Neural cell (in vitro differentiated cells): ENCODE measurements at regions not wholly inside any gene's neighbourhood (a gene's known extent, or its start where the extent isn't known, plus 50 kb on each side); places are given as distances from the start of the nearest gene placed in this dataset.

ENCODE experiments used
- H2AFZ ChIP-seq: fragments of 200-600, 300-800 bp; sonication (generic), shearing (Covaris generic); 2 replicates; pipeline ENCODE4 v1.6.0; 2014; ENCODE audit warnings: low read depth, mild to moderate bottlenecking, antibody characterized with exemption, low read length, moderate library complexity
- H3F3A ChIP-seq: fragments of 200-600 bp; shearing (Covaris generic); 2 replicates; pipeline ENCODE4 v1.6.1; 2016; ENCODE audit warnings: mild to moderate bottlenecking, moderate library complexity, mixed read lengths, antibody characterized with exemption, low read length; ENCODE audit not compliant: insufficient read depth, poor library complexity, severe bottlenecking
- H3K27ac ChIP-seq: fragments of 200-600, 300-800 bp; sonication (generic), shearing (Covaris generic); 2 replicates; pipeline ENCODE4 v1.5.1; 2014; ENCODE audit warnings: mild to moderate bottlenecking, low read length, moderate library complexity
- H3K27me3 ChIP-seq: fragments of 300-800, 200-600 bp; sonication (generic), shearing (Covaris generic); 2 replicates; pipeline ENCODE4 v1.6.0; 2014; ENCODE audit warnings: mild to moderate bottlenecking, low read depth, low read length, moderate library complexity; ENCODE audit not compliant: insufficient read depth
- H3K36me3 ChIP-seq: fragments of 300-800, 200-600 bp; sonication (generic), shearing (Covaris generic); 2 replicates; pipeline ENCODE4 v1.5.1; 2014; ENCODE audit warnings: mild to moderate bottlenecking, antibody characterized with exemption, low read length, moderate library complexity; ENCODE audit not compliant: insufficient read depth
- H3K4me2 ChIP-seq: fragments of 300-800, 200-600 bp; sonication (generic), shearing (Covaris generic); 2 replicates; pipeline ENCODE4 v1.6.0; 2014; ENCODE audit warnings: mild to moderate bottlenecking, low read length
- H3K4me3 ChIP-seq: fragments of 300-800, 200-600 bp; sonication (generic), shearing (Covaris generic); 2 replicates; pipeline ENCODE4 v1.5.1; 2014; ENCODE audit warnings: mild to moderate bottlenecking, low read length, moderate library complexity
- H3K79me2 ChIP-seq: fragments of 200-600 bp; shearing (Covaris generic); replicated peaks from 2 replicates; pipeline ENCODE4 v1.6.0; 2014; ENCODE audit warnings: mild to moderate bottlenecking, low read length, moderate library complexity; ENCODE audit not compliant: insufficient read depth
- H3K9ac ChIP-seq: fragments of 300-800, 200-600 bp; sonication (generic), shearing (Covaris generic); 2 replicates; pipeline ENCODE4 v1.6.1; 2016; ENCODE audit warnings: mild to moderate bottlenecking, low read length, mixed read lengths
- H3K9me2 ChIP-seq: fragments of 200-600 bp; shearing (Covaris generic); 2 replicates; pipeline ENCODE4 v1.6.1; 2016; ENCODE audit warnings: mild to moderate bottlenecking, low read length, mixed read lengths; ENCODE audit not compliant: insufficient read depth
- H3K9me3 ChIP-seq: fragments of 200-600, 300-800 bp; sonication (generic), shearing (Covaris generic); 2 replicates; pipeline ENCODE4 v1.6.1; 2016; ENCODE audit warnings: mild to moderate bottlenecking, mixed run types, low read length, moderate library complexity, mixed read lengths
- H4K20me1 ChIP-seq: fragments of 200-600 bp; shearing (Covaris generic); 2 replicates; pipeline ENCODE4 v1.6.1; 2016; ENCODE audit warnings: mild to moderate bottlenecking, mixed run types; ENCODE audit not compliant: insufficient read depth
- EP300 ChIP-seq: fragments of 450-650 bp; conservative IDR thresholded peaks from 2 replicates; pipeline ENCODE4 v1.6.1; 2014; ENCODE audit warnings: antibody characterized with exemption, mild to moderate bottlenecking, moderate library complexity; ENCODE audit not compliant: poor library complexity, severe bottlenecking
- EZH2 ChIP-seq: fragments of 200-600, 300-800 bp; shearing (Covaris generic), sonication (generic); IDR thresholded peaks from 2 replicates; pipeline ENCODE4 v1.6.1; 2014; ENCODE audit warnings: antibody characterized with exemption, low read length, borderline replicate concordance, mild to moderate bottlenecking; ENCODE audit not compliant: insufficient read depth, poor library complexity, severe bottlenecking
- MXI1 ChIP-seq: fragments of 450-650 bp; conservative IDR thresholded peaks from 2 replicates; pipeline ENCODE4 v1.6.1; 2014; ENCODE audit warnings: antibody characterized with exemption, mild to moderate bottlenecking; ENCODE audit not compliant: poor library complexity, severe bottlenecking
- POLR2AphosphoS5 ChIP-seq: IDR thresholded peaks from 2 replicates; pipeline ENCODE4 v1.6.1; 2012
- RAD21 ChIP-seq: fragments of 450-650 bp; conservative IDR thresholded peaks from 2 replicates; pipeline ENCODE4 v1.6.1; 2014; ENCODE audit warnings: antibody characterized with exemption, mild to moderate bottlenecking, moderate library complexity
- SMC3 ChIP-seq: fragments of 450-650 bp; conservative IDR thresholded peaks from 2 replicates; pipeline ENCODE4 v1.6.1; 2014; ENCODE audit warnings: antibody characterized with exemption, mild to moderate bottlenecking, moderate library complexity; ENCODE audit not compliant: poor library complexity
- TAF1 ChIP-seq: IDR thresholded peaks from 2 replicates; pipeline ENCODE4 v1.6.1; 2012; ENCODE audit warnings: low read depth
- TF ChIP-seq, protein P1 (sequence below): fragments of 450-650 bp; IDR thresholded peaks from 2 replicates; pipeline ENCODE4 v1.5.1; 2014; ENCODE audit warnings: antibody characterized with exemption, mild to moderate bottlenecking, moderate library complexity; ENCODE audit not compliant: poor library complexity, severe bottlenecking
- TF ChIP-seq, protein P2 (sequence below): IDR thresholded peaks from 2 replicates; pipeline ENCODE4 v1.6.1; 2012; ENCODE audit warnings: borderline replicate concordance

GRCh38 chr1:57883642-57883995, 459.8 kb upstream of the DAB1 start:
- H3K9ac ChIP-seq = no peak overlapping the region
- H3K4me2 ChIP-seq = no peak overlapping the region
- H3K27me3 ChIP-seq = no peaks in the 10 kb centered on the region
- no peak overlapping the region for H3K4me3 ChIP-seq
- no peaks in the 10 kb centered on the region for H3F3A ChIP-seq
- H4K20me1 ChIP-seq = no peaks in the 10 kb centered on the region
- no peaks in the 10 kb centered on the region for H3K36me3 ChIP-seq
- no peaks in the 10 kb centered on the region for H3K9me3 ChIP-seq
- H2AFZ ChIP-seq = no peak overlapping the region
- TF ChIP-seq SMC3 = no peak
- no peak for TF ChIP-seq RAD21
- no peak for TF ChIP-seq TAF1
- no peak for TF ChIP-seq EP300
- TF ChIP-seq, protein P1, sequence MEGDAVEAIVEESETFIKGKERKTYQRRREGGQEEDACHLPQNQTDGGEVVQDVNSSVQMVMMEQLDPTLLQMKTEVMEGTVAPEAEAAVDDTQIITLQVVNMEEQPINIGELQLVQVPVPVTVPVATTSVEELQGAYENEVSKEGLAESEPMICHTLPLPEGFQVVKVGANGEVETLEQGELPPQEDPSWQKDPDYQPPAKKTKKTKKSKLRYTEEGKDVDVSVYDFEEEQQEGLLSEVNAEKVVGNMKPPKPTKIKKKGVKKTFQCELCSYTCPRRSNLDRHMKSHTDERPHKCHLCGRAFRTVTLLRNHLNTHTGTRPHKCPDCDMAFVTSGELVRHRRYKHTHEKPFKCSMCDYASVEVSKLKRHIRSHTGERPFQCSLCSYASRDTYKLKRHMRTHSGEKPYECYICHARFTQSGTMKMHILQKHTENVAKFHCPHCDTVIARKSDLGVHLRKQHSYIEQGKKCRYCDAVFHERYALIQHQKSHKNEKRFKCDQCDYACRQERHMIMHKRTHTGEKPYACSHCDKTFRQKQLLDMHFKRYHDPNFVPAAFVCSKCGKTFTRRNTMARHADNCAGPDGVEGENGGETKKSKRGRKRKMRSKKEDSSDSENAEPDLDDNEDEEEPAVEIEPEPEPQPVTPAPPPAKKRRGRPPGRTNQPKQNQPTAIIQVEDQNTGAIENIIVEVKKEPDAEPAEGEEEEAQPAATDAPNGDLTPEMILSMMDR = no peak
- H3K9me2 ChIP-seq = no peaks in the 10 kb centered on the region
- H3K79me2 ChIP-seq = no peaks in the 10 kb centered on the region
- H3K27ac ChIP-seq = no peak overlapping the region

DNA sequence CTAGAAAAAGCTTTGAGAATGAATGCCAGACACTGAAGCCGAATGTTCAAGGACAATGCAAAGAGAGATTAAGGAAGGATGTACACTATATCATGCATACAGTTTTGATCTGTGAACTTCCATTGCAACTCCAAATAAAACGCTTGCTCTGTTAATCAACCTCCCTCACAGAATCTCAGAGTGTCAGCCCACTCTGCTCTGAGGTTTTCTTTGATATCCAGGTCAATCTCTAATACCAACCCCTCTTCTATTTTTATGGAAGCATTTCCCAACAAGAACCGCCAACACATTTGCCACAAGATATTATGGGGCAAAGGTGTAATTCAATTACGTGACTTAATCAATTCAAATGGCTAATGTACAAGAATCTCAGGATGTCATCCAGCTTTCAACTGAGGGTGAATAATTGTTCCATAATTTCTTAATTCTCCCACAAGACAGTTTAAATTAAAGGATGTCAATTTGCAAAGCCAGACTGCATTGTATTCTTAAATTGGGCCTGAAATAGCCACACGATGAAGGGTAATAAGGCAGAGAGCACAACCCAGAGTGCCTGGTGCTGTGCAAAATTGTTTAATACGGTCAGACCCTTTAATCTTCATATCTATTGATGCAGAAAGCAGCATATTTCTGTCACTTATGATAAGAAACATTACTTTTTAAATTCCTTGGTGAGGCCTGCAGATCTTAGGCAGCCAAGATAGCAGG, 459.2 kb upstream of the DAB1 start:
- TF ChIP-seq SMC3 = no peak
- TF ChIP-seq TAF1 = no peak
- TF ChIP-seq RAD21 = no peak
- TF ChIP-seq, protein P1 = no peak
- TF ChIP-seq EP300 = no peak
- TF ChIP-seq EZH2 = no peak
- TF ChIP-seq POLR2AphosphoS5 = no peak
- TF ChIP-seq, protein P2, sequence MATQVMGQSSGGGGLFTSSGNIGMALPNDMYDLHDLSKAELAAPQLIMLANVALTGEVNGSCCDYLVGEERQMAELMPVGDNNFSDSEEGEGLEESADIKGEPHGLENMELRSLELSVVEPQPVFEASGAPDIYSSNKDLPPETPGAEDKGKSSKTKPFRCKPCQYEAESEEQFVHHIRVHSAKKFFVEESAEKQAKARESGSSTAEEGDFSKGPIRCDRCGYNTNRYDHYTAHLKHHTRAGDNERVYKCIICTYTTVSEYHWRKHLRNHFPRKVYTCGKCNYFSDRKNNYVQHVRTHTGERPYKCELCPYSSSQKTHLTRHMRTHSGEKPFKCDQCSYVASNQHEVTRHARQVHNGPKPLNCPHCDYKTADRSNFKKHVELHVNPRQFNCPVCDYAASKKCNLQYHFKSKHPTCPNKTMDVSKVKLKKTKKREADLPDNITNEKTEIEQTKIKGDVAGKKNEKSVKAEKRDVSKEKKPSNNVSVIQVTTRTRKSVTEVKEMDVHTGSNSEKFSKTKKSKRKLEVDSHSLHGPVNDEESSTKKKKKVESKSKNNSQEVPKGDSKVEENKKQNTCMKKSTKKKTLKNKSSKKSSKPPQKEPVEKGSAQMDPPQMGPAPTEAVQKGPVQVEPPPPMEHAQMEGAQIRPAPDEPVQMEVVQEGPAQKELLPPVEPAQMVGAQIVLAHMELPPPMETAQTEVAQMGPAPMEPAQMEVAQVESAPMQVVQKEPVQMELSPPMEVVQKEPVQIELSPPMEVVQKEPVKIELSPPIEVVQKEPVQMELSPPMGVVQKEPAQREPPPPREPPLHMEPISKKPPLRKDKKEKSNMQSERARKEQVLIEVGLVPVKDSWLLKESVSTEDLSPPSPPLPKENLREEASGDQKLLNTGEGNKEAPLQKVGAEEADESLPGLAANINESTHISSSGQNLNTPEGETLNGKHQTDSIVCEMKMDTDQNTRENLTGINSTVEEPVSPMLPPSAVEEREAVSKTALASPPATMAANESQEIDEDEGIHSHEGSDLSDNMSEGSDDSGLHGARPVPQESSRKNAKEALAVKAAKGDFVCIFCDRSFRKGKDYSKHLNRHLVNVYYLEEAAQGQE = no peak
- no peak for TF ChIP-seq MXI1
- H3K4me3 ChIP-seq = no peak overlapping the region
- no peaks in the 10 kb centered on the region for H3K9me2 ChIP-seq
- H2AFZ ChIP-seq = no peak overlapping the region
- H3K27ac ChIP-seq = no peak overlapping the region
- H3K79me2 ChIP-seq = no peaks in the 10 kb centered on the region
- H3F3A ChIP-seq = no peaks in the 10 kb centered on the region
- H3K9ac ChIP-seq = no peak overlapping the region
- H4K20me1 ChIP-seq = no peaks in the 10 kb centered on the region
- no peaks in the 10 kb centered on the region for H3K9me3 ChIP-seq
- no peaks in the 10 kb centered on the region for H3K27me3 ChIP-seq
- H3K4me2 ChIP-seq = no peak overlapping the region
- no peaks in the 10 kb centered on the region for H3K36me3 ChIP-seq
